ENCODE measurements at regions not wholly inside any gene's neighbourhood (a gene's known extent, or its start where the extent isn't known, plus 50 kb on each side); places are given as distances from the start of the nearest gene placed in this dataset.

- TF ChIP-seq POLR2AphosphoS5 (IDR thresholded peaks at IDR 0.05): no peak
- TF ChIP-seq, protein P1, sequence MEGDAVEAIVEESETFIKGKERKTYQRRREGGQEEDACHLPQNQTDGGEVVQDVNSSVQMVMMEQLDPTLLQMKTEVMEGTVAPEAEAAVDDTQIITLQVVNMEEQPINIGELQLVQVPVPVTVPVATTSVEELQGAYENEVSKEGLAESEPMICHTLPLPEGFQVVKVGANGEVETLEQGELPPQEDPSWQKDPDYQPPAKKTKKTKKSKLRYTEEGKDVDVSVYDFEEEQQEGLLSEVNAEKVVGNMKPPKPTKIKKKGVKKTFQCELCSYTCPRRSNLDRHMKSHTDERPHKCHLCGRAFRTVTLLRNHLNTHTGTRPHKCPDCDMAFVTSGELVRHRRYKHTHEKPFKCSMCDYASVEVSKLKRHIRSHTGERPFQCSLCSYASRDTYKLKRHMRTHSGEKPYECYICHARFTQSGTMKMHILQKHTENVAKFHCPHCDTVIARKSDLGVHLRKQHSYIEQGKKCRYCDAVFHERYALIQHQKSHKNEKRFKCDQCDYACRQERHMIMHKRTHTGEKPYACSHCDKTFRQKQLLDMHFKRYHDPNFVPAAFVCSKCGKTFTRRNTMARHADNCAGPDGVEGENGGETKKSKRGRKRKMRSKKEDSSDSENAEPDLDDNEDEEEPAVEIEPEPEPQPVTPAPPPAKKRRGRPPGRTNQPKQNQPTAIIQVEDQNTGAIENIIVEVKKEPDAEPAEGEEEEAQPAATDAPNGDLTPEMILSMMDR (IDR thresholded peaks at IDR 0.05): no peak
- no peak for TF ChIP-seq POLR2A (IDR thresholded peaks at IDR 0.05)
These were observed 2194.3 kb upstream of the CELF4 start for GRCh38 chr18:39759926-39760325.
